ENCODE measurements at regions not wholly inside any gene's neighbourhood (a gene's known extent, or its start where the extent isn't known, plus 50 kb on each side); places are given as distances from the start of the nearest gene placed in this dataset.

GRCh38 chr20:61044499-61044898 is 207.6 kb upstream of the CDH4 start:
- DNase-seq (ENCODE audit: low read depth) = no peak
- Mint-ChIP-seq H3K36me3 (ENCODE audit: low read depth, unreplicated experiment) (no peaks in the 10 kb centered on the region), H3K27ac (ENCODE audit: unreplicated experiment) (no peak overlapping the region), H3K4me3 (ENCODE audit: unreplicated experiment) (no peak overlapping the region), H3K9me3 (ENCODE audit: unreplicated experiment) (no peaks in the 10 kb centered on the region), H3K27me3 (ENCODE audit: low read depth, unreplicated experiment) (peaks cover 19% of the 10 kb centered on the region), H3K4me1 (ENCODE audit: low read depth, unreplicated experiment) (no peaks in the 10 kb centered on the region)
- H3K4me1 ChIP-seq (ENCODE audit: insufficient read depth, low read length) = no peaks in the 10 kb centered on the region
- H3K4me3 ChIP-seq (ENCODE audit: insufficient read depth, low read depth, low read length) = no peak overlapping the region
- TF ChIP-seq CTCF (IDR thresholded peaks at IDR 0.05; ENCODE audit: insufficient read depth, low read depth, low read length) (no peak), EZH2 (IDR thresholded peaks at IDR 0.05; ENCODE audit: insufficient read depth, low read length) (no peak)
- no peak overlapping the region for H2AFZ ChIP-seq (ENCODE audit: low read depth, low read length)
- no peaks in the 10 kb centered on the region for H3K27me3 ChIP-seq (ENCODE audit: insufficient read depth, low read length)
- no peak overlapping the region for H3K27ac ChIP-seq (ENCODE audit: low read depth, low read length)
- H3K36me3 ChIP-seq (ENCODE audit: insufficient read depth, low read length) = no peaks in the 10 kb centered on the region
- H3K9me3 ChIP-seq (ENCODE audit: insufficient read depth, low read depth, low read length) = peaks cover 15% of the 10 kb centered on the region
- FAIRE-seq = no peak
- H3K9ac ChIP-seq (ENCODE audit: low read length) = no peak overlapping the region
- no peaks in the 10 kb centered on the region for H3K79me2 ChIP-seq (ENCODE audit: insufficient read depth, low read length)
- H4K20me1 ChIP-seq (ENCODE audit: insufficient read depth, low read length) = no peaks in the 10 kb centered on the region
- no peak overlapping the region for H3K4me2 ChIP-seq (ENCODE audit: low read length)

- H3K27me3 ChIP-seq (ENCODE audit: insufficient read depth, low read length) = no peaks in the 10 kb centered on the region
- no peak for FAIRE-seq
- H3K4me2 ChIP-seq (ENCODE audit: low read length) = no peak overlapping the region
Measured at GRCh38 chr20:61045091-61045490, 207.0 kb upstream of the CDH4 start.

More at GRCh38 chr20:61045091-61045490, 207.0 kb upstream of the CDH4 start:
- Mint-ChIP-seq H3K4me3 (ENCODE audit: unreplicated experiment) (no peak overlapping the region), H3K27ac (ENCODE audit: unreplicated experiment) (no peak overlapping the region), H3K27me3 (ENCODE audit: low read depth, unreplicated experiment) (peaks cover 23% of the 10 kb centered on the region), H3K36me3 (ENCODE audit: low read depth, unreplicated experiment) (no peaks in the 10 kb centered on the region), H3K4me1 (ENCODE audit: low read depth, unreplicated experiment) (no peaks in the 10 kb centered on the region), H3K9me3 (ENCODE audit: unreplicated experiment) (no peaks in the 10 kb centered on the region)
- Histone ChIP-seq H4K20me1 (ENCODE audit: insufficient read depth, low read length) (no peaks in the 10 kb centered on the region), H3K36me3 (ENCODE audit: insufficient read depth, low read length) (no peaks in the 10 kb centered on the region), H3K4me3 (ENCODE audit: insufficient read depth, low read depth, low read length) (no peak overlapping the region), H3K9ac (ENCODE audit: low read length) (no peak overlapping the region), H2AFZ (ENCODE audit: low read depth, low read length) (no peak overlapping the region), H3K79me2 (ENCODE audit: insufficient read depth, low read length) (no peaks in the 10 kb centered on the region), H3K9me3 (ENCODE audit: insufficient read depth, low read depth, low read length) (peaks cover 15% of the 10 kb centered on the region), H3K27ac (ENCODE audit: low read depth, low read length) (no peak overlapping the region), H3K4me1 (ENCODE audit: insufficient read depth, low read length) (no peaks in the 10 kb centered on the region)
- TF ChIP-seq EZH2 (IDR thresholded peaks at IDR 0.05; ENCODE audit: insufficient read depth, low read length) (no peak), CTCF (IDR thresholded peaks at IDR 0.05; ENCODE audit: insufficient read depth, low read depth, low read length) (no peak)
- DNase-seq (ENCODE audit: low read depth) = no peak

Data from astrocyte (in vitro differentiated cells and primary cell).